ENCODE measurements at regions not wholly inside any gene's neighbourhood (a gene's known extent, or its start where the extent isn't known, plus 50 kb on each side); places are given as distances from the start of the nearest gene placed in this dataset.

GRCh38 chr21:19547951-19548840 is 1144.6 kb upstream of the TMPRSS15 start:
- Mint-ChIP-seq H3K27me3 (ENCODE audit: insufficient read depth) (no peaks in the 10 kb centered on the region), H3K9me3 (peaks cover 75% of the 10 kb centered on the region), H3K4me3 (no peak overlapping the region), H3K4me1 (ENCODE audit: low read depth) (no peaks in the 10 kb centered on the region), H3K27ac (no peak overlapping the region), H3K36me3 (ENCODE audit: low read depth) (peaks cover 8% of the 10 kb centered on the region; the same call in 1 of the 2 replicates)
- no peak for TF ChIP-seq CTCF (IDR thresholded peaks at IDR 0.05)
- no peak for DNase-seq

GRCh38 chr21:19553919-19554615 is 1150.5 kb upstream of the TMPRSS15 start:
- no peak for DNase-seq
- no peak overlapping the region for H3K27ac Mint-ChIP-seq
- peaks cover 56% of the 10 kb centered on the region for H3K9me3 Mint-ChIP-seq
- no peak overlapping the region for H3K4me3 Mint-ChIP-seq
- H3K36me3 Mint-ChIP-seq (ENCODE audit: low read depth): peaks cover 4% of the 10 kb centered on the region; the same call in 1 of the 2 replicates
- no peaks in the 10 kb centered on the region for H3K27me3 Mint-ChIP-seq (ENCODE audit: insufficient read depth)
- no peaks in the 10 kb centered on the region for H3K4me1 Mint-ChIP-seq (ENCODE audit: low read depth)
- TF ChIP-seq CTCF (IDR thresholded peaks at IDR 0.05): no peak

GRCh38 chr21:19557046-19557445 is 1153.5 kb upstream of the TMPRSS15 start:
- no peak for DNase-seq
- H3K4me3 Mint-ChIP-seq: no peak overlapping the region
- H3K27me3 Mint-ChIP-seq (ENCODE audit: insufficient read depth): no peaks in the 10 kb centered on the region; the same call in 1 of the 2 replicates
- no peak for TF ChIP-seq CTCF (IDR thresholded peaks at IDR 0.05)
- H3K27ac Mint-ChIP-seq: no peak overlapping the region
- no peaks in the 10 kb centered on the region for H3K4me1 Mint-ChIP-seq (ENCODE audit: low read depth)
- H3K36me3 Mint-ChIP-seq (ENCODE audit: low read depth): peaks cover 1% of the 10 kb centered on the region; the same call in 1 of the 2 replicates
- peaks cover 49% of the 10 kb centered on the region for H3K9me3 Mint-ChIP-seq

- no peaks in the 10 kb centered on the region for H3K36me3 Mint-ChIP-seq (ENCODE audit: low read depth)
- H3K4me1 Mint-ChIP-seq (ENCODE audit: low read depth): no peaks in the 10 kb centered on the region
- no peak overlapping the region for H3K4me3 Mint-ChIP-seq
- no peak overlapping the region for H3K27ac Mint-ChIP-seq
- H3K27me3 Mint-ChIP-seq (ENCODE audit: insufficient read depth): no peaks in the 10 kb centered on the region; the same call in 1 of the 2 replicates
- TF ChIP-seq CTCF (IDR thresholded peaks at IDR 0.05): no peak
- H3K9me3 Mint-ChIP-seq: peaks cover 48% of the 10 kb centered on the region
- DNase-seq: no peak
These were observed 1153.9 kb upstream of the TMPRSS15 start for GRCh38 chr21:19557488-19557887.

- H3K4me3 Mint-ChIP-seq: no peak overlapping the region
- no peaks in the 10 kb centered on the region for H3K27me3 Mint-ChIP-seq (ENCODE audit: insufficient read depth)
- no peak for DNase-seq
- H3K36me3 Mint-ChIP-seq (ENCODE audit: low read depth): no peaks in the 10 kb centered on the region
- TF ChIP-seq CTCF (IDR thresholded peaks at IDR 0.05): no peak
- no peaks in the 10 kb centered on the region for H3K4me1 Mint-ChIP-seq (ENCODE audit: low read depth)
- no peak overlapping the region for H3K27ac Mint-ChIP-seq
- peaks cover 40% of the 10 kb centered on the region for H3K9me3 Mint-ChIP-seq
These were observed 1162.0 kb upstream of the TMPRSS15 start for GRCh38 chr21:19565587-19565986.

All from HFFc6 (cell line).